OCI-LY1 (cell line): ENCODE measurements at regions not wholly inside any gene's neighbourhood (a gene's known extent, or its start where the extent isn't known, plus 50 kb on each side); places are given as distances from the start of the nearest gene placed in this dataset.

Source experiments
- EZH2 ChIP-seq: fragments of 200-600 bp; sonication (generic), shearing (Covaris generic); IDR thresholded peaks from 2 replicates; pipeline ENCODE4 v1.8.0; 2017; ENCODE audit warnings: borderline replicate concordance, mixed run types, mild to moderate bottlenecking, antibody characterized with exemption, low read length, moderate library complexity, mixed read lengths
- TF ChIP-seq, protein P1 (sequence below): fragments of 200-600 bp; sonication (generic), shearing (Covaris generic); IDR thresholded peaks from 2 replicates; pipeline ENCODE4 v1.5.1; 2017; ENCODE audit warnings: mild to moderate bottlenecking, antibody characterized with exemption, low read length, moderate library complexity, mixed read lengths

DNA sequence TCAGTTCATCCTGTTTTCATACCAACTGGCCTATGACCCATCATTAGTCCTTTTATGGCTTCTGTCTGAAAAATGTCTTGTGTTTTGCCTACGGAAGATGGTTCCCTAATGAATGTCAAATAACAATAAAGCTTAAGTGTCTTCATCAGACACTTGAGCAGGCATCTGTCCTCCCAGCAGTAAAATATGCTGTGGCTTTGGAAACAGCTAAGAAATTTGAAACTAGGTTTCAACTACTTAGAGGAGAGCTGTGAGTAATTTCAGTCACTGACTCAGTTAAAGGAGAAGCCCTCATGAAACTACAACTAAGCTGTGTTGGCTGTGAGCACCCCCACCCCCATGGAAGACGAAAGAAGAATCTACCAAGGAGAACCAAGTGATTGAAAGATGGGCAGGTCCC, 409.4 kb upstream of the PPP2R3A start:
- TF ChIP-seq, protein P1, sequence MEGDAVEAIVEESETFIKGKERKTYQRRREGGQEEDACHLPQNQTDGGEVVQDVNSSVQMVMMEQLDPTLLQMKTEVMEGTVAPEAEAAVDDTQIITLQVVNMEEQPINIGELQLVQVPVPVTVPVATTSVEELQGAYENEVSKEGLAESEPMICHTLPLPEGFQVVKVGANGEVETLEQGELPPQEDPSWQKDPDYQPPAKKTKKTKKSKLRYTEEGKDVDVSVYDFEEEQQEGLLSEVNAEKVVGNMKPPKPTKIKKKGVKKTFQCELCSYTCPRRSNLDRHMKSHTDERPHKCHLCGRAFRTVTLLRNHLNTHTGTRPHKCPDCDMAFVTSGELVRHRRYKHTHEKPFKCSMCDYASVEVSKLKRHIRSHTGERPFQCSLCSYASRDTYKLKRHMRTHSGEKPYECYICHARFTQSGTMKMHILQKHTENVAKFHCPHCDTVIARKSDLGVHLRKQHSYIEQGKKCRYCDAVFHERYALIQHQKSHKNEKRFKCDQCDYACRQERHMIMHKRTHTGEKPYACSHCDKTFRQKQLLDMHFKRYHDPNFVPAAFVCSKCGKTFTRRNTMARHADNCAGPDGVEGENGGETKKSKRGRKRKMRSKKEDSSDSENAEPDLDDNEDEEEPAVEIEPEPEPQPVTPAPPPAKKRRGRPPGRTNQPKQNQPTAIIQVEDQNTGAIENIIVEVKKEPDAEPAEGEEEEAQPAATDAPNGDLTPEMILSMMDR = no peak
- no peak for TF ChIP-seq EZH2
